ENCODE measurements at regions not wholly inside any gene's neighbourhood (a gene's known extent, or its start where the extent isn't known, plus 50 kb on each side); places are given as distances from the start of the nearest gene placed in this dataset.
"Not testable (repeated sequence)": the region's sequence is repeated elsewhere in the genome, so short reads cannot be mapped to it uniquely, and the experiment has no call there.

DNA sequence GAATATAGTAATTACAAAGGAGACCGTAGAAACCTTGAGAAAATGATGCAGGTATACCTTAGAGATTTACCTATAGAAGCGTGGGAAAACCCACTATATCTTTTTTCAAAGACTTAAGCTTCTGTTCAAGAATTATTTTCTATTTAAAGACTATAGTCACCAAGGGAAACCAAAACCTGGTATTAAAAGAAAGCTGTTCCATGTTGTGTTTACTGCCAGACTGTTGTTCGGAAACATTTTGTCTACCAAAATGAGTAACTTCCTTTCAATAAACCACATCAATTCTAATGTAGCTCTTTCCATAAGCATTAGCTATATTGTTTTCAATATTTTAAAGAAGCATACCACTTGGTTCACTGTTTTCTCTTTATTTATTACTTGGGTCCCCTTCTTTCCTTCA lies 182.9 kb upstream of the SLITRK6 start:
- TF ChIP-seq CTCF (IDR thresholded peaks at IDR 0.05; ENCODE audit: insufficient read depth, low read depth, low read length, missing control alignments): no peak
- no peak for DNase-seq (ENCODE audit: low read depth)
- H3K4me3 ChIP-seq (ENCODE audit: low read depth, low read length): no peak overlapping the region

DNA sequence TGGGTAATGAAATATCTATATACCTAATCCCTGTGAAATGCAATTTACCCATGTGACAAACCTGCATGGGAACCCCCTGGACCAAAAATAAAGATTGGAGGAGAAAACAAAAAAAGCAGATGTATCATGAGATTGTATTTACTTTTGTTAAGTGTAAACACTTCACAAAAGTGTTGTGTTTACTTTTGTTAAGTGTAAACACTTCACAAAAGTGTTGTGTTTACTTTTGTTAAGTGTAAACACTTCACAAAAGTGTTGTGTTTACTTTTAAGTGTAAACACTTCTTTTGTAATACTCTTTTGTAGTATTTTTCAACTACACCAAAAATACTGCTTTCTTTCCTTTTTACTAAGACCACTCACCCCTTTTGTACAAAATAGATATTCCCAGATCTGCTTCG lies 181.2 kb upstream of the SLITRK6 start:
- DNase-seq (ENCODE audit: low read depth); H3K4me3 ChIP-seq (ENCODE audit: low read depth, low read length): not testable (repeated sequence)

- H3K4me3 ChIP-seq (ENCODE audit: low read depth, low read length): no peak overlapping the region
- DNase-seq (ENCODE audit: low read depth): no peak
- TF ChIP-seq CTCF (IDR thresholded peaks at IDR 0.05; ENCODE audit: insufficient read depth, low read depth, low read length, missing control alignments): no peak
Measured at GRCh38 chr13:85976242-85976641, 177.0 kb upstream of the SLITRK6 start.

GRCh38 chr13:85974608-85975366 lies 175.6 kb upstream of the SLITRK6 start:
- no peak overlapping the region for H3K4me3 ChIP-seq (ENCODE audit: low read depth, low read length)
- no peak for TF ChIP-seq CTCF (IDR thresholded peaks at IDR 0.05; ENCODE audit: insufficient read depth, low read depth, low read length, missing control alignments)
- no peak for DNase-seq (ENCODE audit: low read depth)

- H3K4me3 ChIP-seq (ENCODE audit: low read depth, low read length): no peak overlapping the region
- DNase-seq (ENCODE audit: low read depth): no peak
- TF ChIP-seq CTCF (IDR thresholded peaks at IDR 0.05; ENCODE audit: insufficient read depth, low read depth, low read length, missing control alignments): no peak
Measured at GRCh38 chr13:85970727-85971126, 171.5 kb upstream of the SLITRK6 start.

DNA sequence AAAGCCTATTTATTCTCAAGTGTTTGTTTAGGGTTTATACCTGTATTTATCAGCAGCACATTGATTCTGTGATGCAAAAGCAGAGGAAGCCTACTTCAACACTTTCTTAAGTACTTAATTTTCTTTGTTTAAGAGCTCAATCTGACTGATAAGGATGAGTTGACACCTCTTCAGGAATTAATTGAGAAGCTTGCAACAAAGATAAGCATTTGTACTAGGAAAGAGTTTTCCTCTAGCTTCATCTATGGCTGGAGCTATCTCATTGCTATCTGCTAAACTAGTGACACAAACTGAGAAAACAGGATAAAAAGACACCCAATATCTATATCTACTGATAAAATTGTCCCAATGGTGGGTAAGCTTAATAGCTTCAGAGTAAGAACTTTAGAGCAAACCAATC lies 170.1 kb upstream of the SLITRK6 start:
- DNase-seq (ENCODE audit: low read depth): no peak
- H3K4me3 ChIP-seq (ENCODE audit: low read depth, low read length): no peak overlapping the region
- TF ChIP-seq CTCF (IDR thresholded peaks at IDR 0.05; ENCODE audit: insufficient read depth, low read depth, low read length, missing control alignments): no peak

GRCh38 chr13:85935868-85936467 lies 136.7 kb upstream of the SLITRK6 start:
- no peak overlapping the region for H3K4me3 ChIP-seq (ENCODE audit: low read depth, low read length)
- TF ChIP-seq CTCF (IDR thresholded peaks at IDR 0.05; ENCODE audit: insufficient read depth, low read depth, low read length, missing control alignments): no peak
- DNase-seq (ENCODE audit: low read depth): no peak
